ENCODE measurements at regions not wholly inside any gene's neighbourhood (a gene's known extent, or its start where the extent isn't known, plus 50 kb on each side); places are given as distances from the start of the nearest gene placed in this dataset.

DNA sequence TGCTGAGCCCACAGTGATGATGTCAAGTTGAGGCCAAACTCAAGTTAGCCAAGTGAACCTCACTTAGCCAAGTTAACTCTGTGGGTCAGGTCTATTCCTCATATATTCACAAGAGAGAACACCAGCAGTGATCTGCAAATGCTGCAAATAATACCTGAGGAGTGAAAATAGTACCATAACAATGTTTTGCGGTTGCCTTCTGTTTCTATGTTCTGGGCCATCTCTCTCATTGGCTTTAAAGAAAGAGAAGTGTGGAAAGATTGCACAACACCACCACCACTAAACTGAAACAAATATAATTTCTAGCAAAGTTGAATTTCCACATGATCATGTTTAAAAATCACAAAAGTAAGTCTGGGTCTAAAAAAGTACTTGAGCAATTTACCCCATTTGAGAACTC, 211.1 kb upstream of the GALNT5 start:
- no peak for DNase-seq (ENCODE audit: low read depth)
- TF ChIP-seq, protein P1, sequence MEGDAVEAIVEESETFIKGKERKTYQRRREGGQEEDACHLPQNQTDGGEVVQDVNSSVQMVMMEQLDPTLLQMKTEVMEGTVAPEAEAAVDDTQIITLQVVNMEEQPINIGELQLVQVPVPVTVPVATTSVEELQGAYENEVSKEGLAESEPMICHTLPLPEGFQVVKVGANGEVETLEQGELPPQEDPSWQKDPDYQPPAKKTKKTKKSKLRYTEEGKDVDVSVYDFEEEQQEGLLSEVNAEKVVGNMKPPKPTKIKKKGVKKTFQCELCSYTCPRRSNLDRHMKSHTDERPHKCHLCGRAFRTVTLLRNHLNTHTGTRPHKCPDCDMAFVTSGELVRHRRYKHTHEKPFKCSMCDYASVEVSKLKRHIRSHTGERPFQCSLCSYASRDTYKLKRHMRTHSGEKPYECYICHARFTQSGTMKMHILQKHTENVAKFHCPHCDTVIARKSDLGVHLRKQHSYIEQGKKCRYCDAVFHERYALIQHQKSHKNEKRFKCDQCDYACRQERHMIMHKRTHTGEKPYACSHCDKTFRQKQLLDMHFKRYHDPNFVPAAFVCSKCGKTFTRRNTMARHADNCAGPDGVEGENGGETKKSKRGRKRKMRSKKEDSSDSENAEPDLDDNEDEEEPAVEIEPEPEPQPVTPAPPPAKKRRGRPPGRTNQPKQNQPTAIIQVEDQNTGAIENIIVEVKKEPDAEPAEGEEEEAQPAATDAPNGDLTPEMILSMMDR (IDR thresholded peaks at IDR 0.05; ENCODE audit: control insufficient read depth, extremely low read depth, insufficient read depth) = no peak
- no peak overlapping the region for H3K4me3 ChIP-seq (ENCODE audit: low read depth, low read length)

DNA sequence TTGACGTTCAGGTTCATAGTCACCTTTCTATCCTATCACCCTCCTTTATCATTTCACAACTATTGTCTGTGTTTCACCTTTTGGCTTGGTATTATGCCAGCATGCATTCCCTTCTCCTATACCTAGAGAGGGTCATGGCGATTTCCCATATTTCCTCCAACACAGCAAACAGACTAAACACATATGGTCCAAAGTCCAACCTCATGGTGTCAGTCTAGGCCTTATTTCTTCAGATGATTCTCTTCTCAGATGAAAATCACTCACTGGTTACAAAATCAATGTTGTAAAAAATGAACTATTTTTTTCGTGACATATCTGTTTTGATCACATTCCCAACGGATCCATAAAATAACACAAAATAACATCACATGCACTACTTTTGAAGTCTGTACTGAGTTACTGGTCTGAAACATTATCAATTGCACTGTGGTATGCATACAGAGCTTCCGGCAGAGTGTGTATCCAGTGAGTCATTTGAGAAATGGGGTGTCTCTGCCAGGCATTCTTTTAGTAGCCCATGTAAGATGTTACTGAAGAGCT, 204.8 kb upstream of the GALNT5 start:
- TF ChIP-seq, protein P1 (IDR thresholded peaks at IDR 0.05; ENCODE audit: control insufficient read depth, extremely low read depth, insufficient read depth) = no peak
- H3K4me3 ChIP-seq (ENCODE audit: low read depth, low read length) = no peak overlapping the region
- no peak for DNase-seq (ENCODE audit: low read depth)

DNA sequence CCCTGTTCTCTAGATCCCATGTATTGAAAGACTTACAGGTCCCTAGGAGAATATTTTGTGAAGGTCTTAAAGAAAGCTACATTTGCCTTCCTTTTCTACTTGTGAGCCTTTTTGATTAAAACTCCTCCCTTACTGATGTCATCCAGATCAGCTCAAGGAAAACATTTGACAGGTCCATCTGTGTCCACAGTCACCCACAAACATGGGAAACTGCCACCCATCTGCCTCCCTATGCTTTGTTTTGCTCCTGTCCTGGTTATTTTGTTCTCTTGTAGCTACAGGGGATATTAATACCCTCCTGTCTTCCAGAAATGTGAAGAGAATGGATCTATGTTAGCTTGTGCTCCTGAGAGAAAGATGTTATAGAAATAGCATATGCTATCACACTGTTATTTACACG, 203.6 kb upstream of the GALNT5 start:
- TF ChIP-seq, protein P1 (IDR thresholded peaks at IDR 0.05; ENCODE audit: control insufficient read depth, extremely low read depth, insufficient read depth) = no peak
- H3K4me3 ChIP-seq (ENCODE audit: low read depth, low read length) = no peak overlapping the region
- no peak for DNase-seq (ENCODE audit: low read depth)

DNA sequence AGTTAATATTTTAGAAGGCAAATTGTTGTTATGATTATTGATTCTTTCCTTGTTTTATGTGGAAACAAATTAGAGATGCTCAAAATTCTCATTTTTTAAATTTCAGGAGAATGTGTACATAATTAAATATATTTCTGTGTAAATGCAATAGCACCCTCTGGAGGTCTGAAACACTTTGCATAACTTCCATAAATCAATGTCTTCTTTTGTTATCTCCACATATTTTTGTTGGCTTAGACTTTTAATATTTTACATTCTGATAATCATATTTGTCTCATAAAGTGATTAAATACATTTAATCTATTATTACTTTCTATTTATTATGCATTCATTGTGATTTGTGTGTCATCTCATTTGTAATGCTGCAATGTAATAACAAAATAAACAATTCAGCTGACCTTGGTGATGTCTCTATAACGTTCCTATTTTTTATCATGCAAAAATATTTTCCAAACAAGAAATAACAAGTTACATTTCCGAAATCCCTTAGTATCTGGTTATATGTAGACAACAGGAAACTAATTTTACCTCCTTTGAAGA, 201.8 kb upstream of the GALNT5 start:
- H3K4me3 ChIP-seq (ENCODE audit: low read depth, low read length) = no peak overlapping the region
- TF ChIP-seq, protein P1 (IDR thresholded peaks at IDR 0.05; ENCODE audit: control insufficient read depth, extremely low read depth, insufficient read depth) = peak; percentile 59
- DNase-seq (ENCODE audit: low read depth) = no peak

DNA sequence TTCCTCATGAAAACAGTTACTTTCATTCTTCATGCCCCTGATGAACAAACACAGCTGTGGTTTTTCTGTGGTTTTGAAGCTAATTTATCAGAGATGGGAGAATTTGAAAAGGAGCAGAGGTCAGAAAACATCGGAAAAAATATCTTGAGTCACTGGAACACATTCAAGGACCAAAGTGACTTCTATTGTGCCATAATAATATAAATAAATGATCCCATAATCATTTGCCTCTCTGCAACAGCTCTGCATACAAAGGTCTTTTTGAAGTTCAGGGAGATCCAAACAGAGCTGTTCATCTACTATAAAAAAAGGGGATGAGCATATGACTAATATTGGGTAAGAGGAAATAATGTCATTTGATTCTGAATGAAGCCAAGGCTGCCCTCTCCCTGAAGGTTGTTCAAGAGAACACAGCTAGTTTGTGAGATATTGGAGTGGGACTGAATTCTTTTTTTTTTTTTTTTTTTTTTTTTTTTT, 201.3 kb upstream of the GALNT5 start:
- TF ChIP-seq, protein P1 (IDR thresholded peaks at IDR 0.05; ENCODE audit: control insufficient read depth, extremely low read depth, insufficient read depth) = no peak
- DNase-seq (ENCODE audit: low read depth) = no peak
- no peak overlapping the region for H3K4me3 ChIP-seq (ENCODE audit: low read depth, low read length)

DNA sequence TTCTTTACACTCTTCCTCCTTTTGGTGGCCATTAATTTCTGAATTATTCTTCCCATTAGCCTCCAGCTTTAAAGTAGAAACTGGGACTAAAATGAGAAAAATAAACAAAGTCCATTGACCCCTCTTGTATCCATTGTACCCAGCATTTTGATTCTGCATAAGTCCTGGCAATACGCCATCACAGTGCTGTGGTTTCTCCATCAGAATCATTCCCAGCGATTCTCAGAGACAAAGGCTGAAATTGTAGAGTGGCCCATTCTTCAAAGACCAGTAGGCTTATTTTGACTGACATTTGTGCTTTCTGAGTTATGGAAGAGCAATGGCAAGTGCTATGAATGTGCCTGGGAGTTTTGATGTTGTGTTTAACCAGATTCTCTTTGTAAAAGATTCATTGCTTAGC, 199.3 kb upstream of the GALNT5 start:
- no peak overlapping the region for H3K4me3 ChIP-seq (ENCODE audit: low read depth, low read length)
- no peak for DNase-seq (ENCODE audit: low read depth)
- TF ChIP-seq, protein P1 (IDR thresholded peaks at IDR 0.05; ENCODE audit: control insufficient read depth, extremely low read depth, insufficient read depth) = no peak

DNA sequence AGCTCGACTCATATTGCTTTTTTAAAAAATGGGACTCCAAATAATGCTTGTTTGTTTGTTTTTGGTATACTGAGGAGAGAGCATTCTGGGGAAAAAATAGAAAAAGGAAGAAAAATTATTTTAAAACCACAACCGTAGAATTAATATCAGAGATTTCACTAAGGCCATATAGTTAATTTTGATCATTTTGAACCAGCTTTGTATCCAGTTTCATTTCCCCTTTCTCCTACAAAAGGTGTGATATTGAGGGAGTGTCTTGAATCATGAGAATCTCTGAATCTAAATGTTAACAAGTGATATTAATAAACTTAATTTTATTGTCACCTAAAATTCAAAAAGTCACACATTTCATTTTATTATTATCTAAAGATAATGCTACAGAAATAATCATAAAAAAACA, 198.5 kb upstream of the GALNT5 start:
- no peak for DNase-seq (ENCODE audit: low read depth)
- TF ChIP-seq, protein P1 (IDR thresholded peaks at IDR 0.05; ENCODE audit: control insufficient read depth, extremely low read depth, insufficient read depth) = no peak
- no peak overlapping the region for H3K4me3 ChIP-seq (ENCODE audit: low read depth, low read length)
